M059J (cell line): ENCODE measurements at regions not wholly inside any gene's neighbourhood (a gene's known extent, or its start where the extent isn't known, plus 50 kb on each side); places are given as distances from the start of the nearest gene placed in this dataset.

Source experiments
- DNase-seq: peaks from one replicate; pipeline ENCODE4 v3.0.0-alpha.2; 2012; ENCODE audit warnings: low read depth

- no peak for DNase-seq
Observed at GRCh38 chr5:65068410-65068809, 299.7 kb downstream of the CWC27 start.

DNA sequence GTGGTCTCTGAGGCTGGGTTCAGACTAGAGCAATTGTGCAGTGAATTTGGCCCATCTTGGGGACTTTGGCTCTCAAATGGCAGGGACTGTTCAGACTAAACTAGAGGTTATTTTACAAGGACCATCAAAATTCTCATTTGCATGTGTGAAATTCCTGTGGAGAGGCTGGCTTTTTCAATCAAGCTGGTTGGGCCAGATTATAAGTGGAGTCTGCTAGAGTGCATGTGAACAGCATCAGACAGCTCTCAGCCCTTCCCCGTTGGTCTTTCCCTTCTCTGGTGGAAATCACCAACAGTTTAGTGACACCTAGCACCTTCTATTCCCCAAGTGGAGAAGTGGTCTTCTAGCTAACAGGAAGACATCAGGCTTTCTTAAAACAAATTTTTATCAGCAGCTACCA is 301.3 kb downstream of the CWC27 start:
- DNase-seq: no peak

GRCh38 chr5:65072850-65073249 is 304.1 kb downstream of the CWC27 start:
- no peak for DNase-seq

GRCh38 chr5:65073250-65073661 is 304.5 kb downstream of the CWC27 start:
- DNase-seq: no peak

DNA sequence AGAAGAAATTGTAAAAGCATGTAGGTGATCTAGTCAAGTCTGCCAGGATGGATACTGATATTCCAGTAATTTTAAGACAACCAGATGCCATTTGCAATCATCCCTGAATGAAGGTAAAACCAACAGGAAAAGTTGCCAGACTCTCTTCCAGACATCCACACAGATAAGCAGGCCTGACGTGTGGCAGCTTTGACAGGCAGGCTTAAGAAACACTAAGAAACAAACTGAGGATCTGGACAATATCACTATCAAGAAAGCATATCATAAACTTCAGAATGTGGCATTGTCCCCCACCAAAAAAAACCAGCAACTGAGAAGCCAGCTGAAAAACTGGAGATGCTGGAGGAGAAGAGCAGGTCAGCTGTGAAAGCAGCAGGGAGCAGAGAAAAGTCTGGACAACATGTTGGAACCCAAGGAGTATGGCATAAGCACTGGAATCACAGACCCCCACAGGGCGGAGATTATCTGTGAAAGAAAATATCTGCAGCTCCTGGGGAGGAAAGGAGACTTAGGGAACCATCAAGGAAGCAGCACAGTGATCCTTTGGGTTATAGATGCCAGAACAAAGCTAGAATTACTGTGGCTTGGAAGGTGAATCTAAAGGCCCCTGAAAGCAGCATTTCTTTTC is 307.0 kb downstream of the CWC27 start:
- DNase-seq: no peak

DNA sequence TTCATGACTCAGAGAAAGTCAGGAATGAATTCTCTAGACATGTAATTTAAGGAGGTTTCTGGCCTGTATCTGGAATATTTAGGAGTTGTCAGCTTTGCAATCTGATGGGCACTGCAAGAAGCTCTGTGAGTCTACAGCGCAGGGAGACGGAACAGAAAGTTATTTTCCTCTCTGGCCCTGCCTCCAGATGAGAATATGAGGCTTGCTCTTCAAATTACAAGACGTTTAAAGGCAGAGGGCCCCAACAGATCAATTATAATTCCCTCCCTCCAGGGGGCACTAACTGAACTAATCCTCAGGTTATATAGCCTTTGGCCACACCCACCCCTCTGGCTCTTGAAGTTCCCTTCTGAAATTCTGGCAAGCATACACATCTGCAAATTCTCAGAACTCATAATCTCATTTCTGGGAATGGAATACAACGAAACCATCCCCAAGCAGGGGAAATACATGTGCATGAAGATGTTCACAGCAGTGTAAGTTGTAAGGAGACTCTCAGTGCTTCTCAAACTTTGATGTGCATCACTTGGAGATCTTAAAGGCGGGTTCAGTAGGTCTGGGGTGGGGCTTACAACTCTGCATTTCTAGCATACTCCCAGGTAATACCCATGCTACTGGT is 307.6 kb downstream of the CWC27 start:
- DNase-seq: peak; percentile 56

- no peak for DNase-seq
Observed at GRCh38 chr5:65077653-65078052, 308.9 kb downstream of the CWC27 start.

DNA sequence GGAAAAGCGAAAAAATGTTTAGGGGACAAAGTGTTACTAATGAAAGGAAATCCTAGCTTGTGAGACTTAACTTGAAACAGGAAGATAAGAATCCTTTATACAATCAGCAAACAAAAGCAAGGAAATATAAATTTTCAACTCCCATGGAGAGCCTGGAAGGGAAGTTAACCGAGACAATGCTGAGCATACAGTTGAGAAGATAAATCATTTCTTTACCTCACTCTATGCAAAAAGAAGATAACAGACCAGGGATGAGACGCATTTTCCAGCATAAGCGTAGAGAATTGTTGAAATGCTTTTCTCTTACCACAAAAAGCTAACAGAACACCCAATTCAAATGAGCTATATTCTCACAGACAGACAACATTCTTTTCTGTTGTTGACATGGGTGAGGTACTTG is 309.6 kb downstream of the CWC27 start:
- no peak for DNase-seq

- DNase-seq: no peak
Observed at GRCh38 chr5:65081071-65081470, 312.3 kb downstream of the CWC27 start.

GRCh38 chr5:65084795-65085515 is 316.2 kb downstream of the CWC27 start:
- no peak for DNase-seq

GRCh38 chr5:65085516-65085850 is 316.8 kb downstream of the CWC27 start:
- DNase-seq: no peak

- peak; percentile 15 for DNase-seq
Observed at GRCh38 chr5:65086234-65086890, 317.6 kb downstream of the CWC27 start.

GRCh38 chr5:65087154-65087553 is 318.4 kb downstream of the CWC27 start:
- no peak for DNase-seq

DNA sequence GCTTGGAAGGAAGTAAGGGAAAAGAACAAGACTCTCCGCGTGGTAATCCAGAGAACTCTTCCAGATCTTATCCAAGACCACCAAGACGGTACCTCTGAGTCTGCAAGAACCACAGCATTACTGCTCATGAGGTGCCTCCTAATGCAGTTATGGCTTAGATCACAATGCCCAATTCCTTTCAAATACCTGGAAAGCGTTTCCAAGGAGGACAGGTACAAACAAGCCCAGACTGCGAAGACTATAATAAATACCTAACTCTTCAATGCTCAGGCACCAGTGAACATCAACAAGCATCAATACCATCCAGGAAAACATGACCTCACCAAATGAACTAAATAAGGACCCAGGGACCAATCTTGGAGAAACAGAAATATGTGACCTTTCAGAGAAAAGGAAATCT is 325.5 kb downstream of the CWC27 start:
- no peak for DNase-seq

GRCh38 chr5:65098393-65098792 is 329.7 kb downstream of the CWC27 start:
- no peak for DNase-seq
